HG02571 (cell line): ENCODE measurements at regions not wholly inside any gene's neighbourhood (a gene's known extent, or its start where the extent isn't known, plus 50 kb on each side); places are given as distances from the start of the nearest gene placed in this dataset.

Source experiments
- ATAC-seq: cut with Tn5 transposase; IDR thresholded peaks from one replicate; pipeline ENCODE4 v1.9.1; 2021; ENCODE audit warnings: mild to moderate bottlenecking, moderate library complexity; ENCODE audit not compliant: unreplicated experiment

- no peak for ATAC-seq
These were observed 312.1 kb upstream of the TUSC1 start for GRCh38 chr9:25990376-25990775.

DNA sequence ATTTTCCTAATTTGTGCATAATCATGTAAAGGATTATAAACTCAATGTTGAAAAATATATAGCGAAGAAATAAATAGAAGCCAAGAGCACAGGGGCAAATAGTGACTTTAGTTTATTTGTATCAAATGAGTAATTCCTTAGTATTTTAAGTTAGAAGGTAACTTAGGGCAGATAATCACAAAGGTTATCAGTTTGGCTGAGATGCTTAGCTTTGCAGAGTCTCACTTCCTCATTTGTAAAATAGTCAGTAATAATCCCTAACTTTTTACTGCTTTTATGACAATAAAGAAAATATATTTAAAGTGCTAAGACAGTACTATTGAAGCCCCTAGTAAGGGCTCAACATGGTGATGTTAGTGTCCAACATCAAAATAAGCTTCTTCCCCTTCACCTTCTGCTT lies 297.4 kb upstream of the TUSC1 start:
- ATAC-seq = no peak

DNA sequence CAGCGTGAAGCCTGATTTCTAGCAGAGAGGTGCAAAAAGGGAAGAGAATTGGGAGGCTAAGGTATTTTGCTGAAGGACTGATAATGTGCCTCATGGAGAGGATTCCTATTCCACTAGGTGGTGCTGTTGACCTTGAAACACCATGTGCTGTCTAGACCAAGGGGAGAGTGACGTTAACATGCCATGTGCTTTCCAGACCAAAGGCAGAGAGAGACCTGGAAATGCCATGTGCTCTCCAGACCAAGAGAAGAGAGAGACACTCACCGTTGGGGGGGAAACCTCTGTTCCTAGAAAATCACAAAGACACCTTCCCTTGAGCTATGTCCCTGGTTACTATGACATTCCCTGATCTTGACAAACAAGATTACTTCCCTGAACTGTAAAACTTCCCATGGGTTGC lies 286.0 kb upstream of the TUSC1 start:
- no peak for ATAC-seq

DNA sequence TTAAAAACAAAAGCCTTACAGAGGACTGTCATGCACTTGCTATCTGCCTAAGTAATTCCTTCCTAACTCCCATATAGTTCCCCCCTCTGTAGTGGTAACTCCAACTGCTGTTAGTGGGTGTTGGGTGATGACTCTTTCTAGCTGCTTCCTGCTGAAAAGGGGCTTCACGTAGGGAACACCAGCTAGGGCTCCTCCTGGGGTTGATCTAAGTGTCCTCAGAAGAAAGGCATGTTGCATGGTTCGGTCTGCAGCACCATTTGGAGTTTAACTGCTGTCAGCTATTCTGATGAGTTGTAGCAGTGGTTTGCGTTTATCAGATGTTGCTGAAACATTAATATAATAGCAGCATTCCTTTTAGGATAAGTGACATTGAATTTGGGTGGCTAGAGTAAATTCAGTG lies 281.9 kb upstream of the TUSC1 start:
- no peak for ATAC-seq

DNA sequence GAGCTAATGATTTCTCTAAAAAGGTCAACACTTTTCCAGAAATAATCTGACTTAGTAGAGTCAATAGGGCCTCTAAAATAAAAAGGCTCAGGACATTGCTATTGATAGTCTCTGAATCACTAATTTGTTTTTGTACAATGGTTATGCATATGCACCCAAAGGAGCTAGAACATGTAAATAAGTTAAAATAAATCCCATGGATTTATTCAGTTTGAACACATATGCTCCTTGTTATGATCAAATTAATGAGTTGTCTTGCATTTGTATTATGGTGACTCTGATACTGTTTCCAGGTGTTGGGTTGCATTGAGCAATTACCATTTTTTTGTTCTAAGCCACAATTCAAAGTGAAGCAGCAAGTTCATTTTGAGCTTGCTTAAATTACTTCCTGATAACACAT lies 276.0 kb upstream of the TUSC1 start:
- no peak for ATAC-seq

DNA sequence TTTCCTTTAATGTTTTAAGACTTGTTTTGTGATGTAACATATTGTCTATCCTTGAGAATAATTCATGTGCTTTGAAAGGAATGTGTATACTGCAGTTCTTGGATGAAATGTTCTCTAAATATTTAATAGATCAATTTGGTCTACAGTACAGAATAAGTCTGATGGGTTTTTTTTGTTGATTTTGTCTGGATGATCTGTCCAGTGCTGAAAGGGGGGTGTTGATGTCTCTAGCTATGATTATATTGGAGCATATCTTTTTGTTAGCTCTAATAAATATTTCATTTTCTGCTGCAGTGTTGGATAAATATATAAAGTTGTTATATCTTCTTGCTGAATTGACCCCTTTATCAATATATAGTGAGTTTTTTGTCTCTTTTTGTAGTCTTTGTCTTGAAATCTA lies 269.9 kb upstream of the TUSC1 start:
- ATAC-seq = no peak

- ATAC-seq = no peak
These were observed 260.9 kb upstream of the TUSC1 start for GRCh38 chr9:25939126-25939525.

GRCh38 chr9:25936031-25936430 lies 257.8 kb upstream of the TUSC1 start:
- no peak for ATAC-seq

GRCh38 chr9:25935188-25935587 lies 256.9 kb upstream of the TUSC1 start:
- ATAC-seq = no peak

GRCh38 chr9:25918761-25919160 lies 240.5 kb upstream of the TUSC1 start:
- no peak for ATAC-seq

DNA sequence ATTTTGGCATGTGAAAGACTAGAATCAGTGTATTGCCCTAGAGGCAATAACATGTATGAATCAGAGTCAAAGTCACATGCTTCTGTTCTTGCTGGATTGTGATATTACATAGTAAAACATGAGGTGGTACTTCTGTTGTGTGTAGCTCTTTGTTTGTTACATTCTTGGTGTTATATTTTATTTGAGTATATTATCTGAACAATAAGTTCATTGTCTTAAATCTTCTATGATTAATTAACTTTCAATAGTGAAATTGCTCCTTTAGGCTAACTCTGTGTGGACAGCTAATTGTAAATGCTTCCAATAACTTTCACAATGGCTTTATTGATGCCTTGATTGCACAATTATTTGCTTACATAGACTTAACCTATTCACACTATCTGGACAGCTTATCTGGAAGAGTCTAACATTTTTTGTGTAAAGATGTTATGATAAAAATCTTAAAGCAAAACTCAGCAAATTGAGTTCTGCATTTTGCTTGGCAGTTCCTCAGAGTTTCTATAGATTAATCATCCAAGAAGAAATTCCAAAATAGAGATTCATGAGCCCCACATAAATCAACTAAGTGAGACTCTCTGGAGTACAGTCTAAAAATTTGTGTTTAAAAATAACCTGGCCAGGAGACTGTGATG lies 239.6 kb upstream of the TUSC1 start:
- ATAC-seq = no peak

DNA sequence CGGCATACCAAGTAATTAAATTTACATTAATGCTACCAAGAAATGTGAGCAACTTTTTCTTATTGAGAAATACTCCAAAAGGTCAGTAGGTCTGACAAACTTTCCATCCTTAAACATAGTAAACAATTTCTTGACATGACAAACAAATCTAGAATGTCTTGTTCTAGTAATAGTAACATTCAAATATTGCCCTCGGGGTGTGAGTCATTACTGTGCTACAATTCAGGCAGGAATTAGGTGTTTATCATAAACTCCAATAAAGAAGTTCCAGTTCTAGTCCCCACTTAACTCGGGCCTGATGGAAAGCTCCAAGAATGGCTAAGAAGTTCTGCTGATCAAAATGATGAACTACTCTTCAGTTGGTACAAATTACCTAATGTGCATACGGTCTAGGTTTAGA lies 235.6 kb upstream of the TUSC1 start:
- no peak for ATAC-seq

DNA sequence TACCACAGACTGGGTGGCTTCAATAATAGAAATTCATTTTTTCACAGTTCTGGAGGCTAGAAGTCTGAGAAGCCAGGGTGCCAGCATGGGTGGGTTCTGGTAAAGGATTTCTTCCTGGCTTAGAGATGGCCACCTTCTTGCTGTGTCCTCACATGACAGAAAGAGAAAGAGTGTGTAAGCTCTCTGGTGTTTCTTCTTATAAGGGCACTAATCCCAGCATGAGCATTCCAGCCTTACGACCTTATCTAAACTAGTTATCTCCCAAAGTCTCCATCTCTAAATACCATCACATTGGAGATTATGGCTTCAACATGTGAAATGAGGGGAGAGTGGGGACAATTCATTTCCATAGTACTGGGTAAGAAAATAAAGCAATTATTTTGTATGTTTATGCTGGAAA lies 226.5 kb upstream of the TUSC1 start:
- ATAC-seq = no peak

DNA sequence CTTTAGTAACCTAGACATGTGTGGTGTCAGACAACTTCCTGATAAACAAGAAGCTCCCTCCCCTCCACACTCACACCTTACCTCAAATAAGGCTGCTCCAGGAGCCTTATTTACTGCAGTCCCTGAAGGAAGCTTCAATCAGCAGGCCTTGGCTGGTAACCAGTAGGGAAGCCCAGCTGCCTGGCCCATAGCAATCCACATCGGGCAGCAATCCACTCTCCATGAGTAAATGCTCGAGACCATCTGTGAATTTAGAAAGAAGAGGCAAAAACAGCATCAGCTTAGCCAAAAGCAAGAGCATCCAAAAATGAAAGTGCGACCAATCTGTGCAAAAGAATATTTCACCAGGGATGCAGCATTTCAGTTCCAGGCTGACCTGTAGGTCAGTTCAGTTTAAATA lies 213.3 kb upstream of the TUSC1 start:
- no peak for ATAC-seq

- no peak for ATAC-seq
These were observed 211.4 kb upstream of the TUSC1 start for GRCh38 chr9:25889661-25890060.

DNA sequence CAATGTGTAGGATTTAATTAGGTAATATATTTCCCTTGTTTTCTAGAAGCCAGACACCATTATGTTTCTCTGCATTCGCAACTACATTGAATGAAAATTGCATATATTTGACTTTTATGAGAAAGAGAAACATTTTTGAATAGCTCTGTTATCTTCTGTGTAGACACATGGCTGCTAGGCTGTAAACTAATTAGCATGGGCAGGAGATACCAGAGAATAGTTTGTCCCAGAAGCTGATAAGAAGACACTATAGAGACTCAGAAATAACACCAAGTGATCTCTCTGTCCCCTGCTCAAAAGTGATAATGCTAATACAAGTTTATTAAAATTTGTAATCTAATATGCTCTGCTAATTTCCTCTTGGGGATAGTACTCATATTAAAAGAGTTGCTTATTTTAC lies 198.0 kb upstream of the TUSC1 start:
- ATAC-seq = no peak

- ATAC-seq = no peak
These were observed 186.3 kb upstream of the TUSC1 start for GRCh38 chr9:25864509-25864908.

DNA sequence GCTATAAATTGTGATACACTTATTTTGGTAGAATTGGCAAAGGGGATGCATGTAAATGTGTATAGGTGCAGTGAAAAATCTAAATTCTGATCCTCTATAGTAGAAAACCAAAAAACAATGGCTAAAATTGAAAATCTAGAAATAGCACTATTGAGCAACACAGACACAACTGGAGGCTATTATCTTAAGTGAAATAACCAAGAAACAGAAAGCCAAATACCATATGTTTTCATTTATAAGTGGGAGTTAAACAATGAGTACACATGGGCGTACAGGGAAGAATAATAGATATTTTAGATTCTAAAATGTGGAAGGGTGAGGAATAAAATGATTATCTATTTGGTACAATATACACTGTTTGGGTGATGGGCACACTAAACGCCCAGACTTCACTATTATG lies 183.2 kb upstream of the TUSC1 start:
- no peak for ATAC-seq

GRCh38 chr9:25857147-25857546 lies 178.9 kb upstream of the TUSC1 start:
- no peak for ATAC-seq

- no peak for ATAC-seq
These were observed 172.6 kb upstream of the TUSC1 start for GRCh38 chr9:25850803-25851202.

DNA sequence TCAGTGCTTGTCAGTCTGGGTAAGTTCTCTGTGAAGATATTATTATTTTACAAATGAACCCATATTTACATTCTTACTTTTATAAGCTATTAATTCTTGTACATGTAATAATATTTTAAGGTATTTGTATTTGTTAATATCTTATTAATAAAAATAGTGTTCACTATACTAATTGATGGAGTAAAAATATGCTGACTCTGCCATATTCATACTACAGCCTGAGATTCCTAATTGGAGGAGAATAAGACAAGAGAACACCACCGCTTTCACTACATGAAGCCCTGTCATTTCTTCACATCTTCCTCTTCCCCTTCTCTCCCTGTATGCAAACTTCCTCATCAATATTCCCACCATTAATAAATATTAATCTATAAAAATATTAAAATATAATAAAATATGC lies 167.6 kb upstream of the TUSC1 start:
- no peak for ATAC-seq

DNA sequence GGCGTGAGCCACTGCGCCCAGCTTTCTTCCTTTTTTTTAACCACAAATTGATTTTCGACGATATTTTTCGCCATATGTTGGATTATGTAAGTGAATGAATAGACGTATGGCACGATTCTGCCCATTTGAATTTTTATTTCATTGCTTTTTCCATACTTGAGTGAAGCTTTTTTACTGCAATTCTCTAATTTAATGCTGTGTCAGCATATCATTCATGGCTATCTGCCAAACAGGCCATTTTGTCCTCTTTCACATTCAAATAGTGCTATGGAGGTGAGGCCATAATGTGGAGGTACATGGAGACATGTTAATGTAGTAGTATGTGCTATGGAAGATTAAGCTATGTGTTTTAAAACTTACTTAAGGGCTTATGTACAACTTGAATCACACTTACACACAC lies 152.1 kb upstream of the TUSC1 start:
- ATAC-seq = no peak

- no peak for ATAC-seq
These were observed 149.4 kb upstream of the TUSC1 start for GRCh38 chr9:25827626-25828025.

GRCh38 chr9:25816439-25816838 lies 138.2 kb upstream of the TUSC1 start:
- ATAC-seq = no peak
